DND-41 (cell line): ENCODE measurements at regions not wholly inside any gene's neighbourhood (a gene's known extent, or its start where the extent isn't known, plus 50 kb on each side); places are given as distances from the start of the nearest gene placed in this dataset.

Experiments used
- ATAC-seq: fragments of 200-7000 bp; cut with Tn5 transposase; 3 replicates; pipeline ENCODE4 v1.9.1; 2021; ENCODE audit warnings: low read depth; ENCODE audit not compliant: insufficient read depth
- DNase-seq: peaks from one replicate; pipeline ENCODE4 v3.0.0-alpha.2; 2020
- H2AFZ ChIP-seq: 2 replicates; pipeline ENCODE4 v1.6.0; 2012; ENCODE audit warnings: low read depth, low read length
- H3K27ac ChIP-seq: 2 replicates; pipeline ENCODE4 v1.5.1; 2012; ENCODE audit warnings: low read length, inconsistent platforms
- H3K27me3 ChIP-seq: fragments of 200-600 bp; sonication (generic); 2 replicates; pipeline ENCODE4 v1.6.0; 2012; ENCODE audit warnings: low read length, mild to moderate bottlenecking, inconsistent platforms; ENCODE audit not compliant: insufficient read depth, poor library complexity
- H3K36me3 ChIP-seq: 2 replicates; pipeline ENCODE4 v1.5.1; 2012; ENCODE audit warnings: low read length, inconsistent platforms; ENCODE audit not compliant: insufficient read depth
- H3K4me1 ChIP-seq: 2 replicates; pipeline ENCODE4 v1.5.1; 2012; ENCODE audit warnings: mild to moderate bottlenecking, low read length; ENCODE audit not compliant: insufficient read depth
- H3K4me2 ChIP-seq: 2 replicates; pipeline ENCODE4 v1.6.0; 2012; ENCODE audit warnings: mild to moderate bottlenecking, moderate library complexity, low read length, inconsistent platforms; ENCODE audit not compliant: insufficient read depth
- H3K4me3 ChIP-seq, 2 experiments: fragments of 200-600 bp in 1 of 2; shearing (Covaris generic) in 1 of 2; 2 replicates each; pipeline ENCODE4 v1.5.1; 2012 to 2016; ENCODE audit warnings: inconsistent platforms in 2 of 2, low read length in 2 of 2, mild to moderate bottlenecking in 2 of 2, low read depth in 1 of 2, moderate library complexity in 1 of 2
- H3K79me2 ChIP-seq: 2 replicates; pipeline ENCODE4 v1.6.0; 2012; ENCODE audit warnings: low read length, inconsistent platforms; ENCODE audit not compliant: insufficient read depth
- H3K9ac ChIP-seq: 2 replicates; pipeline ENCODE4 v1.6.0; 2012; ENCODE audit warnings: low read depth, mild to moderate bottlenecking, inconsistent platforms, low read length, moderate library complexity
- H3K9me3 ChIP-seq: 2 replicates; pipeline ENCODE4 v1.5.1; 2012; ENCODE audit warnings: low read length, moderate library complexity, mild to moderate bottlenecking, inconsistent platforms; ENCODE audit not compliant: insufficient read depth, severe bottlenecking
- H4K20me1 ChIP-seq: 2 replicates; pipeline ENCODE4 v1.6.0; 2012; ENCODE audit warnings: low read length; ENCODE audit not compliant: insufficient read depth
- EZH2 ChIP-seq: IDR thresholded peaks from 3 replicates; pipeline ENCODE4 v1.6.1; 2012; ENCODE audit warnings: borderline replicate concordance, low read depth, mild to moderate bottlenecking, moderate library complexity, low read length, inconsistent platforms; ENCODE audit not compliant: severe bottlenecking
- TF ChIP-seq, protein P1 (sequence below): IDR thresholded peaks from 2 replicates; pipeline ENCODE4 v1.5.1; 2012; ENCODE audit warnings: borderline replicate concordance, low read length, moderate library complexity, mild to moderate bottlenecking; ENCODE audit not compliant: poor library complexity, severe bottlenecking; ENCODE audit errors: extremely low read depth

DNA sequence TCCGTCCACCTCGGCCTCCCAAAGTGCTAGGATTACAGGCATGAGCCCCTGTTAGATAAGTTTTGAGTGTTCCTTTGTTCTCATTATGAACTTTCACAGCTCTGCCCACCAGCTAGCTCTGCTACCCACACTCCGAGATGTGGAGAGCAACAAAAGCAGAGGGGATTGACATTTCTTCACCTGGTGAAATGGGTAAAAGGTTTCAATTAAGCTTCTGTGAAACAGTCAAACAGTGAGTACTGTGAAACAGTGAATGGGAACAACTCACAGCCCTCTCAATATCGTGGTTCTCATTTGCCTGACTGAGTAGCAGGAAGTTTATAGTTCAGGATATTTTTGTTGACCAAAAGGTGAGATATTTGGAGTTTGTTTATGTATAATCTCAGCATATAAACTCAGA, 412.8 kb downstream of the CD83 start:
- Histone ChIP-seq H3K4me3 (no peak overlapping the region), H3K27me3 (no peaks in the 10 kb centered on the region), H3K9me3 (peaks cover 3% of the 10 kb centered on the region), H3K36me3 (no peaks in the 10 kb centered on the region), H3K4me1 (no peaks in the 10 kb centered on the region), H3K27ac (no peak overlapping the region), H4K20me1 (no peaks in the 10 kb centered on the region), H3K79me2 (no peaks in the 10 kb centered on the region), H3K9ac (no peak overlapping the region), H2AFZ (no peak overlapping the region), H3K4me2 (no peak overlapping the region)
- DNase-seq (no peak), ATAC-seq (no peak)
- TF ChIP-seq EZH2: no peak
- TF ChIP-seq, protein P1, sequence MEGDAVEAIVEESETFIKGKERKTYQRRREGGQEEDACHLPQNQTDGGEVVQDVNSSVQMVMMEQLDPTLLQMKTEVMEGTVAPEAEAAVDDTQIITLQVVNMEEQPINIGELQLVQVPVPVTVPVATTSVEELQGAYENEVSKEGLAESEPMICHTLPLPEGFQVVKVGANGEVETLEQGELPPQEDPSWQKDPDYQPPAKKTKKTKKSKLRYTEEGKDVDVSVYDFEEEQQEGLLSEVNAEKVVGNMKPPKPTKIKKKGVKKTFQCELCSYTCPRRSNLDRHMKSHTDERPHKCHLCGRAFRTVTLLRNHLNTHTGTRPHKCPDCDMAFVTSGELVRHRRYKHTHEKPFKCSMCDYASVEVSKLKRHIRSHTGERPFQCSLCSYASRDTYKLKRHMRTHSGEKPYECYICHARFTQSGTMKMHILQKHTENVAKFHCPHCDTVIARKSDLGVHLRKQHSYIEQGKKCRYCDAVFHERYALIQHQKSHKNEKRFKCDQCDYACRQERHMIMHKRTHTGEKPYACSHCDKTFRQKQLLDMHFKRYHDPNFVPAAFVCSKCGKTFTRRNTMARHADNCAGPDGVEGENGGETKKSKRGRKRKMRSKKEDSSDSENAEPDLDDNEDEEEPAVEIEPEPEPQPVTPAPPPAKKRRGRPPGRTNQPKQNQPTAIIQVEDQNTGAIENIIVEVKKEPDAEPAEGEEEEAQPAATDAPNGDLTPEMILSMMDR: no peak

DNA sequence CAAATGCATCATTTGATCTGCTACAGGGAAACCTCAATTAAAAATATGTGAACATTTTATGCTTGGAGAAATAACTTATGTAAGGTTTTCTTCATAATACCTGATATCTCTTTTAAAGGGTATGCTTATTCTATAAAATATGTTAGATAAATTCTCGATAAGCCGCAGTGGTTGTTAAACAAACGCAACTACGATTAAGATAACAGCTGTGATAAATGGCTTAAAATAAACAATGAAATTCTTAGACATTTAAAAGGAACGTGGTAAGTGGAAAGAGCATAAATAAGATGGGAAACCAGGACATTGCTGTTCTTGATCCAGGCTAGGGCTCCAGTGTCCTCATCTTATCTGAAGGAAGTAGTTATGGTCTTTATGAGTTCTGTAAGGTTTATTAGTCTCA, 415.9 kb downstream of the CD83 start:
- Histone ChIP-seq H3K4me3 (no peak overlapping the region), H3K9ac (no peak overlapping the region), H3K27me3 (no peaks in the 10 kb centered on the region)

DNA sequence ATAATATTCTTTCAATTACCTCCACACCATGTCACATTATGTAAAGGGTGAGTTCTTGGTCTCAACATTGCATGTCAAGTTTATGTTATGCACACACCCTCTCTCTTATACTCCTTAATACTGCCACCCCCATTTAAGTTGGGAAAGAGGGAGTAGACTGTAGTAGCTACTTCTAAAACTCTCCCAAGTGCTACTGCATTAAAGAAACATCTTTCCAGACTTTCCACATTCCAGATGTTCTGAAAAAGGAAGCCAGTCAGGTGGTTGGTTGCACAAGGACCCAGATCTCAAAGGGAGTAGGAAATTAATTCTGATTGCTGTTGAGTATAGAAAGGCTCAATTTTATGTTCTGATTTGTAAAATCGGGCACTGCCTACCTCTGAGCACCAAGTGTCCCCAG, 419.5 kb downstream of the CD83 start:
- H2AFZ ChIP-seq: no peak overlapping the region
- H3K27me3 ChIP-seq: no peaks in the 10 kb centered on the region
- no peak overlapping the region for H3K27ac ChIP-seq
- ATAC-seq (no peak), DNase-seq (no peak)
- no peaks in the 10 kb centered on the region for H3K36me3 ChIP-seq
- no peak overlapping the region for H3K4me2 ChIP-seq
- H3K4me1 ChIP-seq: no peaks in the 10 kb centered on the region
- no peak overlapping the region for H3K4me3 ChIP-seq
- H3K9ac ChIP-seq: no peak overlapping the region
- no peaks in the 10 kb centered on the region for H3K9me3 ChIP-seq
- H4K20me1 ChIP-seq: no peaks in the 10 kb centered on the region
- H3K79me2 ChIP-seq: no peaks in the 10 kb centered on the region
- TF ChIP-seq, protein P1: no peak
- TF ChIP-seq EZH2: no peak

More for the DNA sequence above, 415.9 kb downstream of the CD83 start:
- H3K27ac ChIP-seq: no peak overlapping the region
- no peaks in the 10 kb centered on the region for H4K20me1 ChIP-seq
- no peak for TF ChIP-seq EZH2
- TF ChIP-seq, protein P1: no peak
- H3K4me2 ChIP-seq: no peak overlapping the region
- H3K36me3 ChIP-seq: no peaks in the 10 kb centered on the region
- no peak for ATAC-seq
- no peak for DNase-seq
- H3K4me1 ChIP-seq: no peaks in the 10 kb centered on the region
- no peaks in the 10 kb centered on the region for H3K79me2 ChIP-seq
- no peaks in the 10 kb centered on the region for H3K9me3 ChIP-seq
- no peak overlapping the region for H2AFZ ChIP-seq

- H3K9me3 ChIP-seq: no peaks in the 10 kb centered on the region
- no peak for ATAC-seq
- H3K9ac ChIP-seq: no peak overlapping the region
- no peak overlapping the region for H2AFZ ChIP-seq
- DNase-seq: no peak
- H3K27me3 ChIP-seq: no peaks in the 10 kb centered on the region
- no peak overlapping the region for H3K4me2 ChIP-seq
- no peaks in the 10 kb centered on the region for H3K4me1 ChIP-seq
- TF ChIP-seq EZH2: no peak
- H3K36me3 ChIP-seq: no peaks in the 10 kb centered on the region
- H3K4me3 ChIP-seq: no peak overlapping the region
- no peak overlapping the region for H3K27ac ChIP-seq
- H3K79me2 ChIP-seq: no peaks in the 10 kb centered on the region
- H4K20me1 ChIP-seq: no peaks in the 10 kb centered on the region
Observed at GRCh38 chr6:14540276-14540675, 422.7 kb downstream of the CD83 start.
